SK-N-SH (cell line): ENCODE measurements at regions not wholly inside any gene's neighbourhood (a gene's known extent, or its start where the extent isn't known, plus 50 kb on each side); places are given as distances from the start of the nearest gene placed in this dataset.

Experiments
- CTCF ChIA-PET: fragments of 300-600, 350-600 bp; formaldehyde crosslinking; extraction: SDS; loops from one replicate; lab custom pipeline; 2021; lab: Yijun Ruan, JAX
- POLR2A ChIA-PET: fragments of 350-600 bp; sonication (Branson Sonifier 250); formaldehyde crosslinking; extraction: SDS; loops from one replicate; lab custom pipeline; 2020; ENCODE audit warnings: antibody characterized with exemption, inconsistent platforms; lab: Yijun Ruan, JAX
- DNase-seq: peaks from one replicate; pipeline ENCODE4 v3.0.0; 2012
- H2AFZ ChIP-seq: fragments of 200-600 bp; sonication (generic); 2 replicates; pipeline ENCODE4 v1.8.1; 2016; ENCODE audit warnings: antibody characterized with exemption, mild to moderate bottlenecking, low read depth
- H3F3A ChIP-seq: fragments of 200-600 bp; sonication (generic); replicated peaks from 2 replicates; pipeline ENCODE3; 2016; ENCODE audit warnings: antibody characterized with exemption, mild to moderate bottlenecking; ENCODE audit not compliant: insufficient read depth
- H3K27ac ChIP-seq, 2 experiments: fragments of 200-500 bp in 1 of 2; fragments of 200-600 bp in 1 of 2; sonication (Bioruptor generic) in 1 of 2; sonication (generic), shearing (Covaris generic) in 1 of 2; 2 replicates each; pipeline versions ENCODE4 v1.5.1 to v1.6.1; 2014 to 2016; ENCODE audit warnings: low read depth in 2 of 2, inconsistent platforms in 1 of 2, low read length in 1 of 2, mild to moderate bottlenecking in 1 of 2, mixed read lengths in 1 of 2
- H3K27me3 ChIP-seq: fragments of 200-600 bp; sonication (generic), shearing (Covaris generic); 2 replicates; pipeline ENCODE4 v1.6.1; 2016; ENCODE audit warnings: mixed run types; ENCODE audit not compliant: insufficient read depth
- H3K36me3 ChIP-seq, 2 experiments: fragments of 200-500 bp in 1 of 2; fragments of 200-600 bp in 1 of 2; sonication (Bioruptor generic) in 1 of 2; sonication (generic) in 1 of 2; replicated peaks in 1 of 2; 2 replicates each; pipeline versions ENCODE3 to v1.5.1; 2014 to 2016; ENCODE audit warnings: low read length in 1 of 2, mild to moderate bottlenecking in 1 of 2; ENCODE audit not compliant: insufficient read depth in 2 of 2, control insufficient read depth in 1 of 2
- H3K4me1 ChIP-seq, 2 experiments: fragments of 200-500 bp in 1 of 2; fragments of 200-600 bp in 1 of 2; sonication (Bioruptor generic) in 1 of 2; sonication (generic), shearing (Covaris generic) in 1 of 2; 2 replicates each; pipeline versions ENCODE4 v1.5.1 to v1.6.1; 2014 to 2016; ENCODE audit warnings: low read depth in 1 of 2, low read length in 1 of 2, mixed run types in 1 of 2; ENCODE audit not compliant: insufficient read depth in 2 of 2, control insufficient read depth in 1 of 2
- H3K4me2 ChIP-seq: fragments of 200-600 bp; sonication (generic), shearing (Covaris generic); 2 replicates; pipeline ENCODE4 v1.6.1; 2017; ENCODE audit warnings: mixed run types
- H3K4me3 ChIP-seq, 2 experiments: fragments of 200-500 bp in 1 of 2; fragments of 200-600 bp in 1 of 2; sonication (Bioruptor generic) in 1 of 2; sonication (generic), shearing (Covaris generic) in 1 of 2; 2 replicates each; pipeline versions ENCODE4 v1.5.1 to v1.8.1; 2014 to 2016; ENCODE audit warnings: low read depth in 2 of 2, inconsistent platforms in 1 of 2, low read length in 1 of 2, mild to moderate bottlenecking in 1 of 2, mixed read lengths in 1 of 2, moderate library complexity in 1 of 2
- H3K79me2 ChIP-seq: fragments of 200-600 bp; sonication (generic); 2 replicates; pipeline ENCODE4 v1.8.1; 2017; ENCODE audit warnings: mild to moderate bottlenecking; ENCODE audit not compliant: insufficient read depth
- H3K9ac ChIP-seq: fragments of 200-600 bp; sonication (generic); 2 replicates; pipeline ENCODE4 v1.6.1; 2017; ENCODE audit warnings: mixed run types
- H3K9me2 ChIP-seq: fragments of 200-600 bp; sonication (generic); 2 replicates; pipeline ENCODE4 v1.6.1; 2017; ENCODE audit warnings: mixed run types
- H3K9me3 ChIP-seq: fragments of 200-600 bp; sonication (generic); 2 replicates; pipeline ENCODE4 v1.6.1; 2017; ENCODE audit warnings: mixed run types, mild to moderate bottlenecking, moderate library complexity
- H4K20me1 ChIP-seq: fragments of 200-600 bp; sonication (generic); 2 replicates; pipeline ENCODE4 v1.6.1; 2017; ENCODE audit warnings: mild to moderate bottlenecking, mixed run types; ENCODE audit not compliant: insufficient read depth
- ELF1 ChIP-seq: IDR thresholded peaks from 2 replicates; pipeline ENCODE4 v1.4.0; 2012
- POLR2AphosphoS5 ChIP-seq: IDR thresholded peaks from 2 replicates; pipeline ENCODE4 v1.6.1; 2012; ENCODE audit warnings: low read depth, low read length
- RCOR1 ChIP-seq: fragments of 150-350 bp; IDR thresholded peaks from 2 replicates; pipeline ENCODE4 v1.6.1; 2017; ENCODE audit warnings: antibody characterized with exemption, low read length
- RXRA ChIP-seq: IDR thresholded peaks from 2 replicates; pipeline ENCODE4 v1.4.0; 2012; ENCODE audit warnings: low read depth, mild to moderate bottlenecking, borderline replicate concordance
- SMC3 ChIP-seq: IDR thresholded peaks from 2 replicates; pipeline ENCODE4 v1.6.1; 2012; ENCODE audit warnings: low read depth, low read length, improper control_type of control experiment
- YY1 ChIP-seq: IDR thresholded peaks from 2 replicates; pipeline ENCODE4 v1.4.0; 2012; ENCODE audit warnings: low read depth, mild to moderate bottlenecking
- WGBS: methylation state at CpG from one replicate; pipeline ENCODE4 v1.1.6; 2017; ENCODE audit warnings: low lambda C conversion rate; 5-methylcytosine and 5-hydroxymethylcytosine counted together
- TF ChIP-seq, protein P1 (sequence below): fragments of 200-600 bp; sonication (generic); IDR thresholded peaks from 2 replicates; pipeline ENCODE4 v1.6.1; 2017; ENCODE audit warnings: antibody characterized with exemption, mild to moderate bottlenecking, moderate library complexity
- TF ChIP-seq, protein P2 (sequence below): IDR thresholded peaks from 2 replicates; pipeline ENCODE4 v1.4.0; 2012; ENCODE audit warnings: low read depth, borderline replicate concordance
- TF ChIP-seq, protein P3 (sequence below): IDR thresholded peaks from 2 replicates; pipeline ENCODE4 v1.4.0; 2012; ENCODE audit warnings: low read depth, borderline replicate concordance

DNA sequence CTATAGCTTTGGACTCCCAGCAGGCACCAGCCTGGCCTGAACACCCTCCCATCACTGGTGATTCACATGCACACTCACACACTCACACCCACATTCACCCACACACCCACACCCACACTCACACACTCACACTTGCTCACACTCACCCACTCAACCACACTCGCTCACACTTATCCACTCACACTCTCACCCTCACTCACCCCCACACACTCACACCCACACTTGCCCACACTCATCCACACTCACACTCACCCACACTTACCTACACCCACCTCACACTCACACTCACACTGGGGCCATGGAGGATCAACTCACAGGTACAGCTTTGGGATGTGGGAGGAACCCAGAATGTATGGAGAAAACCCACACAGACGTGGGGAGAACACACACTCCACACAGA, 548.2 kb upstream of the FAT1 start (continued):
- TF ChIP-seq, protein P1, sequence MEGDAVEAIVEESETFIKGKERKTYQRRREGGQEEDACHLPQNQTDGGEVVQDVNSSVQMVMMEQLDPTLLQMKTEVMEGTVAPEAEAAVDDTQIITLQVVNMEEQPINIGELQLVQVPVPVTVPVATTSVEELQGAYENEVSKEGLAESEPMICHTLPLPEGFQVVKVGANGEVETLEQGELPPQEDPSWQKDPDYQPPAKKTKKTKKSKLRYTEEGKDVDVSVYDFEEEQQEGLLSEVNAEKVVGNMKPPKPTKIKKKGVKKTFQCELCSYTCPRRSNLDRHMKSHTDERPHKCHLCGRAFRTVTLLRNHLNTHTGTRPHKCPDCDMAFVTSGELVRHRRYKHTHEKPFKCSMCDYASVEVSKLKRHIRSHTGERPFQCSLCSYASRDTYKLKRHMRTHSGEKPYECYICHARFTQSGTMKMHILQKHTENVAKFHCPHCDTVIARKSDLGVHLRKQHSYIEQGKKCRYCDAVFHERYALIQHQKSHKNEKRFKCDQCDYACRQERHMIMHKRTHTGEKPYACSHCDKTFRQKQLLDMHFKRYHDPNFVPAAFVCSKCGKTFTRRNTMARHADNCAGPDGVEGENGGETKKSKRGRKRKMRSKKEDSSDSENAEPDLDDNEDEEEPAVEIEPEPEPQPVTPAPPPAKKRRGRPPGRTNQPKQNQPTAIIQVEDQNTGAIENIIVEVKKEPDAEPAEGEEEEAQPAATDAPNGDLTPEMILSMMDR, result no peak
- TF ChIP-seq, all 33 proteins: peak for 0

DNA sequence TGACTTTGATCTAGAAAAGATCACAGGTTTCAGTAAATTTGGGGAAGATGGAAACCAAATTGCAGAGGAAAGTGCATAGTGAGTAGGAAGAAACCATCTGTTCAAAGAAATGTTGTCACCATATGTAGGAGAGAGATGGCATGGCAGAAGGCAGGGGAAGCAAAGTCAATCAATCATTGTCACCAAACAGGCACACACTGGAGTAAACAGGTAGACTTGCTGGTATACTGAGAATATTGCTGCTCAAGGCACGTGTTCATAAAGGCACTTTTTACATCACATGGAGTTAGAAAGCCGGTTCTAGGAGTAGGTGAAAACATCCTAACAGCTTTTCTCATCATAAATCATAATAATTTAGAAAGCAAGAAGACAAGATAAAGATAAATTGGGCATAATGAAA, 550.5 kb upstream of the FAT1 start:
- CTCF ChIA-PET, result interaction anchor here (0.6 kb wide), 1 partner anchor 1984 kb away, joined by 3 read pairs; no protein-coding TSS in a partner anchor
- no peaks in the 10 kb centered on the region for H3F3A ChIP-seq
- H3K27ac ChIP-seq, result no peak overlapping the region
- H3K4me2 ChIP-seq, result no peak overlapping the region
- 13% methylated on average over 2 of the region's 2 CpGs for WGBS
- no peaks in the 10 kb centered on the region for H3K27me3 ChIP-seq
- H3K9ac ChIP-seq, result no peak overlapping the region
- H3K4me3 ChIP-seq, result no peak overlapping the region
- H3K79me2 ChIP-seq, result no peaks in the 10 kb centered on the region
- TF ChIP-seq, protein P2, sequence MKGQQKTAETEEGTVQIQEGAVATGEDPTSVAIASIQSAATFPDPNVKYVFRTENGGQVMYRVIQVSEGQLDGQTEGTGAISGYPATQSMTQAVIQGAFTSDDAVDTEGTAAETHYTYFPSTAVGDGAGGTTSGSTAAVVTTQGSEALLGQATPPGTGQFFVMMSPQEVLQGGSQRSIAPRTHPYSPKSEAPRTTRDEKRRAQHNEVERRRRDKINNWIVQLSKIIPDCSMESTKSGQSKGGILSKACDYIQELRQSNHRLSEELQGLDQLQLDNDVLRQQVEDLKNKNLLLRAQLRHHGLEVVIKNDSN, result no peak
- TF ChIP-seq RXRA, result no peak
- no peak for TF ChIP-seq RCOR1
- TF ChIP-seq YY1, result no peak
- TF ChIP-seq, protein P3, sequence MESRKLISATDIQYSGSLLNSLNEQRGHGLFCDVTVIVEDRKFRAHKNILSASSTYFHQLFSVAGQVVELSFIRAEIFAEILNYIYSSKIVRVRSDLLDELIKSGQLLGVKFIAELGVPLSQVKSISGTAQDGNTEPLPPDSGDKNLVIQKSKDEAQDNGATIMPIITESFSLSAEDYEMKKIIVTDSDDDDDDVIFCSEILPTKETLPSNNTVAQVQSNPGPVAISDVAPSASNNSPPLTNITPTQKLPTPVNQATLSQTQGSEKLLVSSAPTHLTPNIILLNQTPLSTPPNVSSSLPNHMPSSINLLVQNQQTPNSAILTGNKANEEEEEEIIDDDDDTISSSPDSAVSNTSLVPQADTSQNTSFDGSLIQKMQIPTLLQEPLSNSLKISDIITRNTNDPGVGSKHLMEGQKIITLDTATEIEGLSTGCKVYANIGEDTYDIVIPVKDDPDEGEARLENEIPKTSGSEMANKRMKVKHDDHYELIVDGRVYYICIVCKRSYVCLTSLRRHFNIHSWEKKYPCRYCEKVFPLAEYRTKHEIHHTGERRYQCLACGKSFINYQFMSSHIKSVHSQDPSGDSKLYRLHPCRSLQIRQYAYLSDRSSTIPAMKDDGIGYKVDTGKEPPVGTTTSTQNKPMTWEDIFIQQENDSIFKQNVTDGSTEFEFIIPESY, result no peak
- no peak for TF ChIP-seq POLR2AphosphoS5
- TF ChIP-seq SMC3, result no peak
- TF ChIP-seq ELF1, result no peak
- TF ChIP-seq, protein P1, result no peak
- POLR2A ChIA-PET, result no interaction called here
- no peaks in the 10 kb centered on the region for H3K9me2 ChIP-seq
- H3K9me3 ChIP-seq, result no peaks in the 10 kb centered on the region; the same call in 1 of the 2 replicates
- no peak overlapping the region for H2AFZ ChIP-seq
- no peaks in the 10 kb centered on the region for H4K20me1 ChIP-seq
- no peaks in the 10 kb centered on the region for H3K4me1 ChIP-seq
- no peak for DNase-seq
- no peaks in the 10 kb centered on the region for H3K36me3 ChIP-seq
